GM19468 (cell line): ENCODE measurements at regions not wholly inside any gene's neighbourhood (a gene's known extent, or its start where the extent isn't known, plus 50 kb on each side); places are given as distances from the start of the nearest gene placed in this dataset.

ENCODE experiments used
- ATAC-seq: cut with Tn5 transposase; IDR thresholded peaks from one replicate; pipeline ENCODE4 v1.9.1; 2021; ENCODE audit warnings: mild to moderate bottlenecking, moderate library complexity, moderate number of reproducible peaks; ENCODE audit not compliant: unreplicated experiment; ENCODE audit errors: extremely low read depth

- ATAC-seq: no peak
Observed at GRCh38 chr2:121858847-121859246, 103.4 kb downstream of the TSN start.

- no peak for ATAC-seq
Observed at GRCh38 chr2:121860033-121860757, 104.7 kb downstream of the TSN start.

- no peak for ATAC-seq
Observed at GRCh38 chr2:121860758-121861227, 105.3 kb downstream of the TSN start.

GRCh38 chr2:121862286-121862685 lies 106.8 kb downstream of the TSN start:
- ATAC-seq: no peak

- ATAC-seq: no peak
Observed at GRCh38 chr2:121865914-121866313, 110.5 kb downstream of the TSN start.

- no peak for ATAC-seq
Observed at GRCh38 chr2:121866789-121867188, 111.3 kb downstream of the TSN start.

- ATAC-seq: no peak
Observed at GRCh38 chr2:121868652-121869051, 113.2 kb downstream of the TSN start.

GRCh38 chr2:121869363-121869762 lies 113.9 kb downstream of the TSN start:
- ATAC-seq: no peak

GRCh38 chr2:121869873-121870272 lies 114.4 kb downstream of the TSN start:
- no peak for ATAC-seq

- ATAC-seq: no peak
Observed at GRCh38 chr2:121872651-121873050, 117.2 kb downstream of the TSN start.

- ATAC-seq: no peak
Observed at GRCh38 chr2:121873864-121874263, 118.4 kb downstream of the TSN start.

GRCh38 chr2:121875585-121876185 lies 120.2 kb downstream of the TSN start:
- no peak for ATAC-seq

GRCh38 chr2:121877366-121877765 lies 121.9 kb downstream of the TSN start:
- no peak for ATAC-seq

GRCh38 chr2:121880283-121880682 lies 124.8 kb downstream of the TSN start:
- ATAC-seq: no peak

GRCh38 chr2:121881038-121881437 lies 125.6 kb downstream of the TSN start:
- no peak for ATAC-seq

- no peak for ATAC-seq
Observed at GRCh38 chr2:121881950-121882349, 126.5 kb downstream of the TSN start.

GRCh38 chr2:121884078-121884477 lies 128.6 kb downstream of the TSN start:
- ATAC-seq: no peak

- no peak for ATAC-seq
Observed at GRCh38 chr2:121884511-121884921, 129.1 kb downstream of the TSN start.

GRCh38 chr2:121886059-121886458 lies 130.6 kb downstream of the TSN start:
- no peak for ATAC-seq

GRCh38 chr2:121887513-121888188 lies 132.2 kb downstream of the TSN start:
- ATAC-seq: no peak

- peak; percentile 82 for ATAC-seq
Observed at GRCh38 chr2:121888189-121888557, 132.7 kb downstream of the TSN start.
